PC-9 (cell line): ENCODE measurements at regions not wholly inside any gene's neighbourhood (a gene's known extent, or its start where the extent isn't known, plus 50 kb on each side); places are given as distances from the start of the nearest gene placed in this dataset.

Experiments
- BruUV-seq: library from RNA; stranded (reverse); fragments of 400-500 nt; replicated peaks from 2 replicates; lab custom pipeline; 2021; lab: Mats Ljungman, UMichigan
- CTCF ChIA-PET: fragments of 300-600 bp; sonication (Branson Sonifier 250); formaldehyde crosslinking; loops from one replicate; lab custom pipeline; 2022; ENCODE audit warnings: antibody characterized with exemption; lab: Charles Lee
- POLR2A ChIA-PET: fragments of 300-600 bp; sonication (Branson Sonifier 250); formaldehyde crosslinking; loops from one replicate; lab custom pipeline; 2022; ENCODE audit warnings: antibody characterized with exemption; ENCODE audit not compliant: unreplicated experiment; lab: Charles Lee
- DNase-seq, 2 experiments: peaks; one replicate each; pipeline versions ENCODE4 v3.0.0 to v3.0.0-alpha.2; 2015 to 2022; ENCODE audit warnings: mixed read lengths in 1 of 2
- H2AFZ ChIP-seq: fragments of 200-600 bp; sonication (generic); 2 replicates; pipeline ENCODE4 v1.8.1; 2017; ENCODE audit warnings: antibody characterized with exemption
- H3F3A ChIP-seq: fragments of 200-600 bp; sonication (generic); 2 replicates; pipeline ENCODE4 v1.8.1; 2017; ENCODE audit warnings: antibody characterized with exemption, mild to moderate bottlenecking, low read depth; ENCODE audit not compliant: insufficient read depth
- H3K27ac ChIP-seq: fragments of 200-600 bp; sonication (generic); 2 replicates; pipeline ENCODE4 v1.6.1; 2016; ENCODE audit warnings: mixed run types
- H3K27me3 ChIP-seq: fragments of 200-600 bp; sonication (generic); 2 replicates; pipeline ENCODE4 v1.6.1; 2016; ENCODE audit warnings: low read depth, mixed run types; ENCODE audit not compliant: insufficient read depth
- H3K36me3 ChIP-seq: fragments of 200-600 bp; sonication (generic); 2 replicates; pipeline ENCODE4 v1.6.1; 2016; ENCODE audit warnings: low read depth, mixed run types
- H3K4me1 ChIP-seq: fragments of 200-600 bp; sonication (generic); replicated peaks from 2 replicates; pipeline ENCODE4 v1.6.1; 2016; ENCODE audit warnings: mixed run types; ENCODE audit not compliant: insufficient read depth
- H3K4me2 ChIP-seq: fragments of 200-600 bp; sonication (generic); 2 replicates; pipeline ENCODE4 v1.6.1; 2017; ENCODE audit warnings: mixed run types
- H3K4me3 ChIP-seq: fragments of 200-600 bp; sonication (generic); 2 replicates; pipeline ENCODE4 v1.6.1; 2016; ENCODE audit warnings: mixed run types
- H3K79me2 ChIP-seq: fragments of 200-600 bp; sonication (generic); 2 replicates; pipeline ENCODE4 v1.6.1; 2017; ENCODE audit warnings: low read depth, mixed run types
- H3K9me2 ChIP-seq: fragments of 200-600 bp; sonication (generic); 2 replicates; pipeline ENCODE4 v1.8.1; 2017; ENCODE audit warnings: mild to moderate bottlenecking; ENCODE audit not compliant: insufficient read depth
- H3K9me3 ChIP-seq: fragments of 200-600 bp; sonication (generic); 2 replicates; pipeline ENCODE4 v1.8.1; 2016; ENCODE audit warnings: low read depth; ENCODE audit not compliant: insufficient read depth
- H4K20me1 ChIP-seq: fragments of 200-600 bp; sonication (generic); 2 replicates; pipeline ENCODE4 v1.8.1; 2017; ENCODE audit not compliant: insufficient read depth
- CTCF ChIP-seq: fragments of 200-600 bp; sonication (generic); conservative IDR thresholded peaks from 2 replicates; pipeline ENCODE4 v1.6.1; 2017; ENCODE audit warnings: mixed run types, antibody characterized with exemption, mild to moderate bottlenecking, moderate library complexity
- EZH2 ChIP-seq: fragments of 200-600 bp; sonication (generic); IDR thresholded peaks from 2 replicates; pipeline ENCODE4 v1.8.0; 2017; ENCODE audit warnings: antibody characterized with exemption, low read depth
- intact Hi-C: fragments of 100-400 bp; cut with micrococcal nuclease; formaldehyde crosslinking; loops from one replicate; pipeline ENCODE4 v1.10.0; 2022; ENCODE audit not compliant: unreplicated experiment

- Histone ChIP-seq H3K79me2 (no peaks in the 10 kb centered on the region), H3F3A (no peaks in the 10 kb centered on the region), H3K36me3 (no peaks in the 10 kb centered on the region), H3K27ac (no peak overlapping the region), H3K9me3 (no peaks in the 10 kb centered on the region), H3K27me3 (no peaks in the 10 kb centered on the region), H3K9me2 (no peaks in the 10 kb centered on the region), H4K20me1 (no peaks in the 10 kb centered on the region), H3K4me3 (no peak overlapping the region), H3K4me1 (no peaks in the 10 kb centered on the region), H3K4me2 (no peak overlapping the region), H2AFZ (no peak overlapping the region)
- POLR2A ChIA-PET: no interaction called here
- no peak for TF ChIP-seq EZH2
- no peak for TF ChIP-seq CTCF
- DNase-seq: no peak
- BruUV-seq: no TSS peak
- CTCF ChIA-PET: no interaction called here
- intact Hi-C loops: no loop called here
Observed at GRCh38 chr4:173857828-173858227, 327.8 kb upstream of the HAND2 start.

GRCh38 chr4:173855015-173855414, 325.0 kb upstream of the HAND2 start:
- H3K27ac ChIP-seq: no peak overlapping the region
- H2AFZ ChIP-seq: no peak overlapping the region
- intact Hi-C loops: no loop called here
- H3K9me3 ChIP-seq: no peaks in the 10 kb centered on the region
- no peaks in the 10 kb centered on the region for H3K4me1 ChIP-seq
- no peaks in the 10 kb centered on the region for H4K20me1 ChIP-seq
- H3K27me3 ChIP-seq: no peaks in the 10 kb centered on the region
- no peak for DNase-seq
- ChIA-PET CTCF (no interaction called here), POLR2A (no interaction called here)
- no peaks in the 10 kb centered on the region for H3K9me2 ChIP-seq
- no peaks in the 10 kb centered on the region for H3K36me3 ChIP-seq
- H3K79me2 ChIP-seq: no peaks in the 10 kb centered on the region
- no peak overlapping the region for H3K4me2 ChIP-seq
- no TSS peak for BruUV-seq
- no peak for TF ChIP-seq CTCF
- TF ChIP-seq EZH2: no peak
- H3F3A ChIP-seq: no peaks in the 10 kb centered on the region
- H3K4me3 ChIP-seq: no peak overlapping the region

- ChIA-PET POLR2A (no interaction called here), CTCF (no interaction called here)
- H3K9me3 ChIP-seq: no peaks in the 10 kb centered on the region
- no peaks in the 10 kb centered on the region for H3K4me1 ChIP-seq
- no peaks in the 10 kb centered on the region for H3F3A ChIP-seq
- H3K4me2 ChIP-seq: no peak overlapping the region
- no TSS peak for BruUV-seq
- H3K4me3 ChIP-seq: no peak overlapping the region
- TF ChIP-seq CTCF: no peak
- TF ChIP-seq EZH2: no peak
- no peaks in the 10 kb centered on the region for H3K9me2 ChIP-seq
- no peak for DNase-seq
- no peaks in the 10 kb centered on the region for H4K20me1 ChIP-seq
- no peak overlapping the region for H3K27ac ChIP-seq
- no peaks in the 10 kb centered on the region for H3K36me3 ChIP-seq
- no peak overlapping the region for H2AFZ ChIP-seq
- no peaks in the 10 kb centered on the region for H3K79me2 ChIP-seq
- H3K27me3 ChIP-seq: no peaks in the 10 kb centered on the region
- intact Hi-C loops: no loop called here
Observed at GRCh38 chr4:173852775-173853174, 322.7 kb upstream of the HAND2 start.
